ENCODE measurements at regions not wholly inside any gene's neighbourhood (a gene's known extent, or its start where the extent isn't known, plus 50 kb on each side); places are given as distances from the start of the nearest gene placed in this dataset.
"Not testable (repeated sequence)": the region's sequence is repeated elsewhere in the genome, so short reads cannot be mapped to it uniquely, and the experiment has no call there.

DNA sequence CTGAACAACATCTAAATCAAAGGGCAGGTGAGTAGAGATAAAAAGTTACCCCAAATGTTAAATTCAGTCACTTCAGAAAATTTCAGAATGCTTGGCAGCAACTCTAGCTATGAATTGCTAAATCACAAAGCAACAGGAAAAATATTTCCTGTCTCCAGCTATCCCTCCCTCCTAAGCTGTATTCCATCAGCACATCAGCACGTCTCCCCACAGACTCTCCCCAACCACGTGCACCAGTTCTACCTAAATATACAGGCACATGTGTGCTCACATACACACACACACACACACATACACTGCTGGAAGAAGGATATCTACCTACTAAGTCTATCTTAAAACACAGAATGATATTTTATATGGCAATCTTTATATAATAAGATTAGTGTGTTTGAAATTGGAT is 177.1 kb upstream of the ARHGEF26 start:
- no peak for DNase-seq

DNA sequence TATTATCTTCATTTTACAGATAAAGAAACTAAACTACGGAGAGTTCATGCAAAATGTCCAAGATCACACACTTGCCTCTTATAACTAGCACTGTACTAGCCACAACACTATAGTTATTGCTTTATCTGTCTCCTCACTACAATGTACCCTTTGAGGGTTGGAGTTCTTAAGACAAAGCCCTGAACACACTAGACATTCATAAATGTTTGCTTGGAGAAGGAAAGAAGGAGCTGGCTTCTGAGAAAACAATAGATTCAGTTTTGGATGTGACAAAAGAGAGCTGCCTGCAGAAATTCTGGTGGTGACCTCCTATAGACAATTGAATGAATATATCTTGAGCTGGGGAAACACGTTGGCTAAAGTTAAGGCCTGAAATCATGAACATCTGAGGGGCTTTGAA is 169.9 kb upstream of the ARHGEF26 start:
- no peak for DNase-seq

DNA sequence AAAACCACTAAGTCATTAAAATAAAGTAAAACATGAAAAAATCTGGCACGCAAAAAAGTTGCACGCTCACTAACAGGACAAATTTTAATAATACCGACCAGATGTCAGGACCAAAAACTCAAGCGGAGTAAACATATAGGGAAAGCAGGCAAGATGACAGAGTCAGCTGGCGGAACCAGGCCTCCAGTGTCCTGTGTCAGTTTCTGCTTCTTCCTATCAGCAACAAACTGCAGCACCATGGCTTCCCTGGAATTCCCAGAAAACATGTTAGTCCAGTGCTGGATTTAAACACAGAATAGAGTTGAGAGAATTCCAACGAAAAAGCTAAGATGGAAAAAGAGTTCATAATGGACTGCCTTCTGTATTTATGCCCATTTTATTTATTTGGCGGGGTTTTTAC is 169.1 kb upstream of the ARHGEF26 start:
- DNase-seq, result no peak

DNA sequence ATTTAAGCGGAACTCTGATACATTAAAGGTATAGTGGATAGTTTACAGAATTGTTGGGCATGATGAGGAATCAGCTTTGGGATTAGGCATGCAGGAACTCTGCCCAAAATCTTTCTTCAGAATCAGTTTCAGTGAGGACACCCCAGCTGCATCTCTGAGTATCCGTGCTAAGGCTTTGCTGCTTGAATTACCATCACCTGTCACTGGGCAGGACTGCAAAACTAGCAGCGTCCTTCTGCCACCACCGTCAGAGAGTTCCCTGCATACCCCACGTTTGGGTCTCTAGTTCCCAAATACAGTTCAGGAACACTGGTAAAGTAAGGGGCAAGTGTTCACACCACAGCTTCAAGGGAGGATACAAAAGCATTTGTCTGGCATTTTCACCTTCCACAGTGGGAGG is 164.6 kb upstream of the ARHGEF26 start:
- DNase-seq, result no peak

DNA sequence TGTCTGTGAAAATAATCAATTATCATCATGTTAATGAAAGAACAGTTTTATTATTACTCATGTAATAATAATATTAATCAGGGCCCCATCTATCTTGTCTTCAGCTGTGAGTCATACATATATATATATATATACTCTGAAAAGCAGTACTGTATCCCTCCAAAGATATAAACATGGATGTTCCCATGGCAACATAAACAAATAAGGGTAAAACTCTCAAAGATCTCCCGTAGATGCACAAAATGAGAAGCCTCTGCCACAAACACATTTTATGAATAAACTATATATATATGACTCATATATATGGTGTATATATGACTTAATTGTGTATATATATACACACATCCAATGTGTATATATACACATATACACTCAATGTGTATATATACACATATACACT is 163.8 kb upstream of the ARHGEF26 start:
- no peak for DNase-seq

DNA sequence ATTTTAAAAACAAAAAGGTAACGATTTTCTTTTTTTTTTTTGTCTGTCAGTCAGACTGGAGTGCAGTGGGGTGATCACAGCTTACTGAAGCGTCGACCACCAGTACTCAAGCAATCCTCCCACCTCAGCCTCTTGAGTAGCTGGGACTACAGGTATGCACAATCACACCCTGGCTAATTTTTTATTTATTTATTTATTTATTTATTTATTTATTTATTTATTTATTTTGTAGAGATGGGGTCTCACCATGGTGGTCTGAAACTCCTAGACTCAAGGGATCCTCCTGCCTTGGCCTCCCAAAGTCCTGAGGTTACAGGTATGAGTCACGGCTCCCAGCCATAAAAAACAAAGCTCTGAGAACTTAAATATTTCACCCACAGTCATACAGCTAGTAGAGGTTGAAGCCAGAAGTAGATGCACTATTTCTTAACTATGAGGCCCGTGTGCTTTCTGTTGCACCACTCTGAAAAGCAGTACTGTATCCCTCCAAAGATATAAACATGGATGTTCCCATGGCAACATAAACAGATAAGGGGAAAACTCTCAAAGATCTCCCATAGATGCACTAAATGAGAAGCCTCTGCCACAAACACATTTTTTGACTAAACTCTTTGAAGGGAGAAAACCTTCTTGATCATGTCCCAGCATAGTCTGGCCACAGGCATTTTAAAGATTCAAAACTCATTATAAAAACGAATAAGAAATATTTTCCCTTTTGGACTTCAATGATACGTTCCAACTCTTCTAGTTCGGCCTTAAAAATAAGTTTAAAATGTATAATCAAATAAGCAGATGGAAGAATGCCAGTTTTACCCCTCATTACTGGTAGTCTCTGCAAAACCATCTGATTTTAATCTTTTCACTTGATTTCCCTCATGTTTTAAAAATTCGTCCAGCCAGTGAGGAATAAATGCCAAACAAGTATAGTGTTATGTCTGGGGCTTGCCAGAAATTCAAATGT is 162.3 kb upstream of the ARHGEF26 start:
- no peak for DNase-seq

DNA sequence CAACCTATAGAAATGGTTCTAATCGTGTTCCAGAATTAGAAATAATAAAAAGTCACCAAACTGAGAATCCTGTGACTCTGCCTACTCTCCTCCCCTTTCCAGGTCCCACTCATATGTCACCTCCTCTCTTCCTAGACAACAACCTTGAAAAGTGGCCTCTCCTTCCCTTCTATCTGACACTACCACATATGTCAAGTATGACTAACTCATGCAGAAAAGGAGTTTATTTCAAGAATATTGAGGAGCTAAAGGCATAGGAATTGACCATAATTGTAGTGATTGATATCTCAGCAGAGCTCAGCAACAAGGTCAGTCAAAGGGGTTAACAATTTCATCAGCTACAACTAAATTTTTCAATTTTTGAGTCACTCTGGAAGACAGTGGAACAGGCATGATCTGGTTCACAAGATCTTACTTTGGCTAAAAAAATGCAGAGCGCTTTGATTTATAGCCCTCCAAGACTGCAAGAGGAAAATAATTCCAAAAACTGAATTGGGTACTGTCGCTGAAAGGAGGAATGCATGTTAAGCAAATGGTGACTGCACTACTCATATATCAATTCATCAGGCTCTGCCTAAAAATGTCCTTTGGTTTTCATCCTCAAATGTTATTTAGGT is 160.6 kb upstream of the ARHGEF26 start:
- no peak for DNase-seq

DNA sequence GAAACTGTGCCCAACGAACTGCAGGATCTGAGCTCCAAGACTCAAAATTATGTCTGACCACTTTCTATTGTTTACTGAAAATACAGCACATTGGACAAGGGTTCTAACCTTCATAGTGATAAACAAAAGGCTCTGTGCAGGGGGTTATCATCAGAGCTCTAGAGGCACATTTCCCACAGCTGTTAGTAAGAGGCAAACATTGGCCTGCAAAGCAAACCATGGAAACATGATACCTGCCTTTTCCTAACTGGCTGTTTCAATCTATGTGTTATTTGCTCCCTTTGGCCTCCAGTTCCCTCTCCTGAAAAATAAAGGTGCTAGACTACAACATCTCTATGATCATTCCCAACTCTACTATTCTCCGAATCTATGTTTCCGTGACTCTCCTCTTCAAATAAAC is 159.7 kb upstream of the ARHGEF26 start:
- DNase-seq, result peak; percentile 69

DNA sequence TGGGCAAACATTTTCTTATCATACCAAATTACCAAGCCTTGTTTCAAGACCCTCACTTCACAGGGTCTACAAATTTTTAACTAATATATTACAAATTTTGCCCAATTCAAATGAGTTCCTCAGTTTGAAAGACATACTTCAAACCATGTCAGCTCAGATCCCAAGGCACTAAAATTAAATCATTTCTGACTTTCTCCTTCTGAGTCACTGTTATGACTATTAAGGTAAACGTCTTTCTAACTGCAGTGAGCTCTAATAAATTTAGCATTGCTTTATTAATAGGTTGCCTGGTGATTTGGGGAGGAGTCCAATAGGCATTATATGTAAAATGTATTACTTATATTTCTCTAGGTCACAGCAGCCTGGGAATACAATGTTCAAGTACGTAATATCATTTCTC is 158.2 kb upstream of the ARHGEF26 start:
- no peak for DNase-seq

DNA sequence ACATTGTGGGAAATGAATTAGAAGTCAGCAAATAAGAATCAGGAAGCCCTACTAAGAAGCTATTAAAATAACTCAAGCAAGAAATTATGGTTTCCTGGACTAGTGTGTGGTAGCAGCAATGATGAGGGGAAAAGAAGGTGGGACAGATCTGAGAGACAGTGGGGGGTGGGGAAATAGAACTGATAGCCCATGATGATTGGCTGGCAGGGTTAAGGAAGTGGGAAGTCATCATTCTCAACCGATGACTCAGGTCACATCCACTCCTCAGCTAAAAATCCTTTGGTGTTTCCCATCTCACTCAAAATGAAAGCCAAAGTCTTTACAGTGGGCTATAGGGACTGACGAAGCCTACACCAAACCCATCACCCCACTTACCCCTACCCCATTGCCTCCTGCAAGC is 153.9 kb upstream of the ARHGEF26 start:
- DNase-seq, result no peak

DNA sequence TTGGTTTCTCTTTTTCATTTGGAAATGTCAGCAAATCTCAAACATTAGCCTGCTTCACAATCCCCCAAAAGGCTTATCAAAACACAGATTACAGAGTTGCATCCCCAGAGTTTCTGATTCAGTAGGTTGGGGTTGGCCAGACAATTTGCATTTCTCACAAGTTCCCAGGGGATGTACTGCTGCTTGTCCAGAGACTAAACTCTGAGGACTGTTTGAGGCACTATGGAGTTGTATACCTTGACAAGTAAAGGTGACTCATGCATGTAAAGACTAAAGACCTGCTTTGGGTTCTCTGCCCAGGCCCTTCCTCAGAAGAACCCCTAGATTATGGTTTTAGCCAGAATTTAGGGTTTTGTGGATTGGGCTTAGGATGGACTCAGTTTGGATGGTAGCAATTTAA is 151.1 kb upstream of the ARHGEF26 start:
- DNase-seq, result no peak

DNA sequence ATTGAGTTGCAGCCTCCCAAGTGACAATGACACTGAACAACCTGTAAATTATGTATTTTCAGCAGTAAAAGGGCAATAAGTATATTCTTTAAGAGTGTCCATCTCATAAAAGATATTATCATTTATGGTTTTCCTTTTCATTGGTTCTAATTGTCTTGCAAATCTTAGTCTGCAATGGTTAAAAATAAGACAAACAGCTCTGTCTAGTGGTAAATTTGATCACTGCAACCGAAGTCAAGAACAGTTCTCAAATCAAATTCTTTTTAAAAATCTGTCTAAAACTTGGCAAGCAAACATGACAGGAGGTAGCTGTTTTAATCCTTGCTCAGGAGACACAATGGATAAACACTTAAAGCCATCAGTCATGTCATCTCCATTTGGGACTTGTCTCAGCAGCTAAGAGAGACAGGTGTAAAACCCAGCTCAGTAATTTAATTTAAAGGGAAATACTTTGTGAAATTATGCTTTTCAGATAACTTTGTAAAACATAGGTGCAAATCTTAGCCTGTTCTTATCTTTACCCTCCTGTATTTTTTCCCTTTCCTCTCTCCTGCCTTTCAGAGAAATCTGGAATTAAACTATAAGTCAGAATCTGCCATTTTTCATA is 150.3 kb upstream of the ARHGEF26 start:
- no peak for DNase-seq

DNA sequence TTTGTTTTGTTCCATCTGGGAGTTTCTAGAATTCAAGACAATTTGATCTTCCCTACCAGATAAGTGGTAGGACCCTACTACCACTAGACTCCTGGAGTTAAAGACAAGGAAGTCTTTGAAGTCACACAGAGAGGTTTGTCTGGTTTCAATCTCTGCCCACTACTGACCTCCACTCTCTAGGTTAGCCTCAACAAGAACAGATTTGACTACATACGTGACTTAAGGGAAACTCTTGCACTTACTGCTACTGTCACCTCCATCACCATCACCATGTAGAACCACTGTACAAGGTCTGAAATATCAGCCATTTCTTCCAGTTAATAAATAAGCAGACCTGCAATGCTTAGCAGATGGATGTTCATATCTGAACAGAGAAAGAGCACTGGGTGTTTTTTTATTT is 148.3 kb upstream of the ARHGEF26 start:
- DNase-seq, result no peak

DNA sequence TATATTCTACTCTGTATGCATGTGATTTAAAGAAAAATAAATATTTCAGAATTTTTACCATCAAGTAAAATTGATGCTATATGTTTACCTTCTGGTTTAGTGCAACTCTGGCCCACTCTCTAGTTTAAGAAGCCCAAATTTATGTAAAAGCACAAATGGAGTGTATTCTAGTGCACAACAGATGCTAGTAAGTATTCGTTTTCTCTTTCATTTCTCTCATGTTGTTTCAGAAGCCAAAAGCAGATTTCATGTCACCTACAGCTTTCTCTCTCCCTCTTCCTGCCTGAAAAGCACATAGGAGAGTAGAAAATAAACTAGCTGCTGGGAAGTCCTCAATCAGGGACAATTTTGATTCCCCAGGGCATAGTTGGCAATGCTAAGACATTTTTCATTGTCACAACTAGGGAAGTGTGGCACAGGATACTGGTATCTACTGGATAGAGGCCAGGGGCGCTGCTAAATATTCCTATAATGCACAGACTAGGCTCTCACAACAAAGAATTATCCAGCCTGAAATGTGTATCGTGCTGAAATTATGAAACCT is 147.4 kb upstream of the ARHGEF26 start:
- DNase-seq, result no peak

DNA sequence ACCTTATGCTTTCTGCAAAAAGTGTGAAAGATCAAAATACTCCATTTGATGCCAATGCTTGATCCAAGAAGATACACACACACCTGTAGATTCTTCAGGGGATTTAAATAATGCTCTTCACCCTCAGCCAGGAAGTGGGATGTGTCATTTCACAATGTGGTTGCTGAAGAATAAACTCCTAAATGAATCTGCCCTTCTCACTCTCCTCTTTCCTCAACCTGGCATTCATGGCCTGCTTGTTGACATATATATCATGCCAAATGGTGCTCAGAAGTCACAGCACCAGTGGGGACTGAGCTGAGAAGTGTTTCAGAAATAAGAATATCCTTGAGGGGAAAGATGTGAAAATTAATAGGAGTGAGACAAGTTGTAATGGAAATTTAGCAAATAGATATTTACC is 146.6 kb upstream of the ARHGEF26 start:
- no peak for DNase-seq

DNA sequence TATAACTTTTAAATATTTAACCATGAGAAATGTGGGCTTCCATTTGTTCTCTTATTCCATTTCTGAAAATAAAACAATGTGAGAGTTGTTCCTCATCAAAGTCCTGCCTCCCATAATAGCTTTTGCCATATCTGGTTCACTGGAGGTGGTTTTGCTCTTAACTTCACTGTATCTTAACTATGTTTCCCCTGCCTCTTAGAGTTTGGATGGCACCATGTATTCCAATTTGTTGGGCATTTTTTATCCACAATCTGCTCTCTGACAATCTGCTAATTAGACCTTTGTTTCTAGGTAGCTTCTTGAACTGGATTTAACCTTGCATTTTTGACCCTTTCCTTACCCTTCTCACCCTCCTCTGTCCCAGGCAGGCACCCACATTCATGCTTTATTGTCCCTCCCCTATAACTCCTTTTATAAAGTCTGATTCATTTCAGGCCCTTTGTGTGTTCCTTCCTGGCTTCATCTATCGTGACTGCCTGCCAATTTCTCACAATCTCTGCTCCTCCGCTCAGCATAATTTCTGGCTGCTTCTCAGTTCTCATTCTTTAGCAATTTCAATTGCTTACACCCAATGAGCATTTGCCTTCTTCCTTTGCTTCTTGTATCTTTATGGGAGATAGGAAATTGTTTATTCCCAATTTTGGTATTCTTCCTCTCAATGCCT is 144.2 kb upstream of the ARHGEF26 start:
- DNase-seq, result no peak

DNA sequence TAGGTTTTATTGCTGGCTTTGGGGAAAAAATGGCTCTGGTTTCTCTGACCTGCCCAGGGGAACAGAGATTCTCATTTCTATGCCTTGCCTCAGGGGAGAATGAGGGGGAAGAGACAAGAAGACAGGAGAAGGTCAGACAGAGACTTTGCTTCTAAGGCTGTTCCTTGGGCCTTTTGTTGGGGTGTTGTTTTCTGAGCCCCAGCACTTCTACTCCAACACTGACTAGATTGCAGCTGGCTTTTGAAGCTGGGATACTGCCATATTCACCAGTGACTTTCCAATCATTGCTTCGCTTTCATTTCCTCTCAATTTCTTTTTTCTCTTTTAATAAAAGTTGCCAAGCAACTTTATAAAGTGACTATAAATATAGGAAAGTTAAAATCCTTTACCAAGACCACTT is 143.2 kb upstream of the ARHGEF26 start:
- no peak for DNase-seq

DNA sequence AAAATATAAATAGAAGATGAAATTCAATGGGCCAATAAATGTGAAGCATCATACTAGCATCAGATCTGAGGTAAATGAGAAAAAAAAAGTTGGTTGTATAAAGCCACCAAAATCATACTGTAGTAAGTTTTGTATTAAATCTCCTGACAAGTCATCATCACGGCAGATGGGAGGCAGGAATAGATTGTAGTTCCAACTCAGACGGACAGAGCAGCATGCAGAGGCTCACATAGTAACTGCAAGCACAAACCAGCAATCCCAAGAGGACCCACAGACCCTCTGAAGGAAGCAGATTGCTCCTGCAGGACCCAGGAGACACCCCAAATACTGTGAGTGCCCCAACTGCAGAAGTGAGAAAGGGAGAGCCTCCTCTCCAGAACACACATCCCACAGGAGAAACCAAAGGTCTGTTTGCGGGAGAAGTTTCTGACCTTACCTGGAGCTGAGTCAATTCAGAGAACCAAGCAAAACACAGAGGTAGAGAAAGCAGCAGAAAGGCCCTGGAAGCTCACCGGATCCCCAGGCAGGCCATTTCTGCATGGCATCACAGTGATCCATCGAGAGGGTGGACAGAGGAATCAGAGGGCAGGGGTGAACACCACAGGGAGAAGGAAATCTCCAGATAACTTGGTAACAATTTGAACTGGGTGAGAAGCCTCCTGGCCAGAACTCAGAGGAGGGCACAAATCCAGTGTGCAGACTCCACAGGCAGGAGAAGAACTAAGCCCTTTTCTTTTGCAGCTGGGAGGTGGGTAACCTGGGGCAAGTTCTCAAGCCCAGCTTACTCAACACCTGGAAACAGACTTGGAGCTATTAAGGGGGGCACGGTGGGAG is 141.6 kb upstream of the ARHGEF26 start:
- no peak for DNase-seq

DNA sequence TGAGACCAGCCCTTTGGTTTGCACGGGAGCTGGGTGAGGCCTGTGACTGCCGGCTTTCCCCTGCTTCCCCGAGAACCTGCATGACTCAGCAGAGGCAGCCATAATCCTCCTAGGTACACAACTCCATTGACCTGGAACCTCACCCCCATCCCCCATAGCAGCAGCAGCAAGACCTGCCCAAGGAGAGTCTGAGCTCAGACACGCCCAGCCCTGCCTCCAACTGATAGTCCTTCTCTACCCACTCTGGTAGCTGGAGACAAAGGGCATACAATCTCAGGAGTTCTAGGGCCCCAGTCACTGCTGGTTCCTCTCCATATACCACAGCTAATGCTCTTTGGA is 141.0 kb upstream of the ARHGEF26 start:
- no peak for DNase-seq

DNA sequence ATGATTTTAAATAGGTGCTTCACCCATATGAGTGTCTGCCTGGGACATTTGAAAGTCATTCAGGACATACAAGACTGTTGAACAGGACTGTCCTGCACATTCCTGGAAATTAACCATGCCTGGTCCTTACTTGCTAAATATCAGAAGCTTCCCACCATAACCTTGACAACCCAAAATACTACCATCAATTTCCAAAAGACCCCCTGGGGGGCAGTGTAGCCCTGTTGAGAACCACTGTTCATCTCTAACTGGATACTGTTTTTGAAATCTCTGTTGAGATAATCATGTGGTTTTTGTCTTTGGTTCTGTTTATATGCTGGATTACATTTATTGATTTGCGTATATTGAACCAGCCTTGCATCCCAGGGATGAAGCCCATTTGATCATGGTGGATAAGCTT is 123.8 kb upstream of the ARHGEF26 start:
- DNase-seq, result not testable (repeated sequence)

DNA sequence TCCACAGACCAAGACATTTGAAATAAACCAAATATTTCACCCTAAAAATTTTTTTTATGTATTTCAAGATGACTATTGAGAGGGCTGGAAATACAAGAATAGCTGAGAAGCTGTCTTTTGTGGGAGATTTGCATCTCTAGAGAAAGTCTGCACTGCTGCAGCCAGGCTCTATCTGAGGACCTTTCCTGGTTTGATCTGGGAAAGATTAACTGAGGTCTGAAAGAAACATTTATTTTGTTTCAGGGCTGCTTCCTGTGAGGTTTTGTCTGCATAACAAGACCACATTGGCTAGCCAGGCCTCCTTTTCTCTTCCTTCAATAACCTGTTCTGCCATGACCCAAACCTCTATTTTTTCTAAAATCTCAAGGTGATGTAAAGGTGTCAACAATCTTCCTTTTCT is 117.5 kb upstream of the ARHGEF26 start:
- DNase-seq, result no peak

DNA sequence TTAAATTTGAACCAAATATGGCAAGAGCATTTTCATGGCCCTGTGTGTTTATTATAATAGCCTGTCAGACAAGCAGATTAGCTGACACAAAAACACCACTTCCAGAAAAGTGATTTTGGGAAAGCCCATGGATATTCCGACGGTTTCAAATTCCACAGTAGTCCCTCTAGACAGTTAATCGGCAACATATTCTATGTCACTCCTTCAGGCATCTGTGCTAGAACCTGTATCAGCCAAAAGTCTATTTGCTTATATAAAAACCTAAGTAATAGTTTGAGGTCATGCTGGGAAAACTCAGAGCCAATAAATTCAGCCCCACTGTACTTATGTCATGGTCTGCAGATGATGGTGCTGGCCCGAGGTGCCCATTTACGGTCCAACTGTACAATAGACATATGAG is 110.2 kb upstream of the ARHGEF26 start:
- no peak for DNase-seq

DNA sequence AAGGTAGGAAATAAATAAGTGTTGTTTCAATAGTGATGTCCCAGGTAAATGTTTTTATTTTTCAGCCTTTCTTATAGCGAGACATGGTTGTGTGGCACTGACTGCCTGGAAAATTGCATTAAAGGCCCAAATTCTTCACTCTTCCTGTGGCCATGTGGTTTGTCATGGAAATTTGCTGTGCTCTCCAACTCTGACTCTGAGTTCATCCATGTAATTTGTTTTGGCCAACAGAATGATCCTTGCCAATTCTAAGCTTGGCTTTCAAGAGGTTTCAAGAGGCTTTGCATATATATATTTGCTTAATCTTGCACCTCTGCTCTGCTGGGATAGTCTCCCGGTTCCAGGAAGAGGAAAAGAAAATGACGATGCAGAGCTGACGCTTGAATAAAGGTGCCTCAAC is 107.5 kb upstream of the ARHGEF26 start:
- DNase-seq, result no peak
